Neural cell (in vitro differentiated cells): ENCODE measurements at regions not wholly inside any gene's neighbourhood (a gene's known extent, or its start where the extent isn't known, plus 50 kb on each side); places are given as distances from the start of the nearest gene placed in this dataset.

Experiments
- EP300 ChIP-seq: fragments of 450-650 bp; conservative IDR thresholded peaks from 2 replicates; pipeline ENCODE4 v1.6.1; 2014; ENCODE audit warnings: antibody characterized with exemption, mild to moderate bottlenecking, moderate library complexity; ENCODE audit not compliant: poor library complexity, severe bottlenecking
- EZH2 ChIP-seq: fragments of 200-600, 300-800 bp; shearing (Covaris generic), sonication (generic); IDR thresholded peaks from 2 replicates; pipeline ENCODE4 v1.6.1; 2014; ENCODE audit warnings: antibody characterized with exemption, low read length, borderline replicate concordance, mild to moderate bottlenecking; ENCODE audit not compliant: insufficient read depth, poor library complexity, severe bottlenecking
- MXI1 ChIP-seq: fragments of 450-650 bp; conservative IDR thresholded peaks from 2 replicates; pipeline ENCODE4 v1.6.1; 2014; ENCODE audit warnings: antibody characterized with exemption, mild to moderate bottlenecking; ENCODE audit not compliant: poor library complexity, severe bottlenecking
- POLR2AphosphoS5 ChIP-seq: IDR thresholded peaks from 2 replicates; pipeline ENCODE4 v1.6.1; 2012
- RAD21 ChIP-seq: fragments of 450-650 bp; conservative IDR thresholded peaks from 2 replicates; pipeline ENCODE4 v1.6.1; 2014; ENCODE audit warnings: antibody characterized with exemption, mild to moderate bottlenecking, moderate library complexity
- SMC3 ChIP-seq: fragments of 450-650 bp; conservative IDR thresholded peaks from 2 replicates; pipeline ENCODE4 v1.6.1; 2014; ENCODE audit warnings: antibody characterized with exemption, mild to moderate bottlenecking, moderate library complexity; ENCODE audit not compliant: poor library complexity
- TF ChIP-seq, protein P1 (sequence below): fragments of 450-650 bp; IDR thresholded peaks from 2 replicates; pipeline ENCODE4 v1.5.1; 2014; ENCODE audit warnings: antibody characterized with exemption, mild to moderate bottlenecking, moderate library complexity; ENCODE audit not compliant: poor library complexity, severe bottlenecking
- TF ChIP-seq, protein P2 (sequence below): IDR thresholded peaks from 2 replicates; pipeline ENCODE4 v1.6.1; 2012; ENCODE audit warnings: borderline replicate concordance

DNA sequence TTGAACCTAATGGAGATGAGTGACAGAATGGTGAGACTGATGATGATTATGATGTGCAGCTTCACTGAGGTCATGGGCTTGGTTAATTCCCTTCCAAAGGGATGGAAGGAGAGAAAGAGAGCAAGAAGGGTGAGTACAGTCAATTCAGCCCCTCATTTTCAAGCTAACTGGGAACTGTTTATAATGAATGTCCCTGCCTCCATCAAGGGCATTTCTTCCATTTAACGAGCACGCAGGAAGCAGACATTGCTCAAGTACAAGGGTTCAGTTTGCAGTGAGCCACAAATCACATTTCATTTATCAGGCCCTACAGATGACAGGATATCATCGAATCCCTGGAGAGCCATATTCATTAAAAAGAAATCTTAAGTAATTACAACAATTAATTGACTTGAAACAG, 158.3 kb upstream of the EEF1E1 start:
- TF ChIP-seq POLR2AphosphoS5 (no peak), SMC3 (no peak), EZH2 (no peak), EP300 (no peak), MXI1 (no peak), RAD21 (no peak)
- TF ChIP-seq, protein P1, sequence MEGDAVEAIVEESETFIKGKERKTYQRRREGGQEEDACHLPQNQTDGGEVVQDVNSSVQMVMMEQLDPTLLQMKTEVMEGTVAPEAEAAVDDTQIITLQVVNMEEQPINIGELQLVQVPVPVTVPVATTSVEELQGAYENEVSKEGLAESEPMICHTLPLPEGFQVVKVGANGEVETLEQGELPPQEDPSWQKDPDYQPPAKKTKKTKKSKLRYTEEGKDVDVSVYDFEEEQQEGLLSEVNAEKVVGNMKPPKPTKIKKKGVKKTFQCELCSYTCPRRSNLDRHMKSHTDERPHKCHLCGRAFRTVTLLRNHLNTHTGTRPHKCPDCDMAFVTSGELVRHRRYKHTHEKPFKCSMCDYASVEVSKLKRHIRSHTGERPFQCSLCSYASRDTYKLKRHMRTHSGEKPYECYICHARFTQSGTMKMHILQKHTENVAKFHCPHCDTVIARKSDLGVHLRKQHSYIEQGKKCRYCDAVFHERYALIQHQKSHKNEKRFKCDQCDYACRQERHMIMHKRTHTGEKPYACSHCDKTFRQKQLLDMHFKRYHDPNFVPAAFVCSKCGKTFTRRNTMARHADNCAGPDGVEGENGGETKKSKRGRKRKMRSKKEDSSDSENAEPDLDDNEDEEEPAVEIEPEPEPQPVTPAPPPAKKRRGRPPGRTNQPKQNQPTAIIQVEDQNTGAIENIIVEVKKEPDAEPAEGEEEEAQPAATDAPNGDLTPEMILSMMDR = no peak
- TF ChIP-seq, protein P2, sequence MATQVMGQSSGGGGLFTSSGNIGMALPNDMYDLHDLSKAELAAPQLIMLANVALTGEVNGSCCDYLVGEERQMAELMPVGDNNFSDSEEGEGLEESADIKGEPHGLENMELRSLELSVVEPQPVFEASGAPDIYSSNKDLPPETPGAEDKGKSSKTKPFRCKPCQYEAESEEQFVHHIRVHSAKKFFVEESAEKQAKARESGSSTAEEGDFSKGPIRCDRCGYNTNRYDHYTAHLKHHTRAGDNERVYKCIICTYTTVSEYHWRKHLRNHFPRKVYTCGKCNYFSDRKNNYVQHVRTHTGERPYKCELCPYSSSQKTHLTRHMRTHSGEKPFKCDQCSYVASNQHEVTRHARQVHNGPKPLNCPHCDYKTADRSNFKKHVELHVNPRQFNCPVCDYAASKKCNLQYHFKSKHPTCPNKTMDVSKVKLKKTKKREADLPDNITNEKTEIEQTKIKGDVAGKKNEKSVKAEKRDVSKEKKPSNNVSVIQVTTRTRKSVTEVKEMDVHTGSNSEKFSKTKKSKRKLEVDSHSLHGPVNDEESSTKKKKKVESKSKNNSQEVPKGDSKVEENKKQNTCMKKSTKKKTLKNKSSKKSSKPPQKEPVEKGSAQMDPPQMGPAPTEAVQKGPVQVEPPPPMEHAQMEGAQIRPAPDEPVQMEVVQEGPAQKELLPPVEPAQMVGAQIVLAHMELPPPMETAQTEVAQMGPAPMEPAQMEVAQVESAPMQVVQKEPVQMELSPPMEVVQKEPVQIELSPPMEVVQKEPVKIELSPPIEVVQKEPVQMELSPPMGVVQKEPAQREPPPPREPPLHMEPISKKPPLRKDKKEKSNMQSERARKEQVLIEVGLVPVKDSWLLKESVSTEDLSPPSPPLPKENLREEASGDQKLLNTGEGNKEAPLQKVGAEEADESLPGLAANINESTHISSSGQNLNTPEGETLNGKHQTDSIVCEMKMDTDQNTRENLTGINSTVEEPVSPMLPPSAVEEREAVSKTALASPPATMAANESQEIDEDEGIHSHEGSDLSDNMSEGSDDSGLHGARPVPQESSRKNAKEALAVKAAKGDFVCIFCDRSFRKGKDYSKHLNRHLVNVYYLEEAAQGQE = no peak
